IMR-90 (cell line): ENCODE measurements at regions not wholly inside any gene's neighbourhood (a gene's known extent, or its start where the extent isn't known, plus 50 kb on each side); places are given as distances from the start of the nearest gene placed in this dataset.

ENCODE experiments used
- ATAC-seq: fragments of 200-7000 bp; cut with Tn5 transposase; 2 replicates; pipeline ENCODE4 v1.9.1; 2020; ENCODE audit warnings: low read depth, mild to moderate bottlenecking, moderate library complexity
- BruUV-seq: library from RNA; stranded (reverse); fragments of 400-500 nt; replicated peaks from 2 replicates; lab custom pipeline; 2021; lab: Mats Ljungman, UMichigan
- CTCF ChIA-PET: fragments of 300-600 bp; formaldehyde crosslinking; extraction: SDS; loops from one replicate; lab custom pipeline; 2021; ENCODE audit warnings: antibody characterized with exemption; lab: Yijun Ruan, JAX
- POLR2A ChIA-PET: fragments of 300-600 bp; sonication (Branson Sonifier 250); formaldehyde crosslinking; loops from one replicate; lab custom pipeline; 2022; ENCODE audit warnings: antibody characterized with exemption; ENCODE audit not compliant: unreplicated experiment; lab: Charles Lee
- DNase-seq: peaks from one replicate; pipeline ENCODE4 v3.0.0; 2013
- H2AFZ ChIP-seq: replicated peaks from 2 replicates; pipeline ENCODE3; 2013; ENCODE audit warnings: low read length, mild to moderate bottlenecking; ENCODE audit not compliant: poor library complexity
- H2AK5ac ChIP-seq: 2 replicates; pipeline ENCODE4 v1.6.1; 2013; ENCODE audit warnings: low read depth, low read length, inconsistent platforms
- H2AK9ac ChIP-seq: replicated peaks from 2 replicates; pipeline ENCODE3; 2013; ENCODE audit warnings: mild to moderate bottlenecking, low read depth, low read length, moderate library complexity; ENCODE audit not compliant: poor library complexity
- H2BK120ac ChIP-seq: 2 replicates; pipeline ENCODE4 v1.6.1; 2013; ENCODE audit warnings: low read depth, low read length, inconsistent platforms
- H2BK15ac ChIP-seq: 3 replicates; pipeline ENCODE4 v1.6.1; 2013; ENCODE audit warnings: low read depth, low read length, inconsistent platforms
- H2BK20ac ChIP-seq: 2 replicates; pipeline ENCODE4 v1.6.1; 2013; ENCODE audit warnings: low read depth, mild to moderate bottlenecking, inconsistent platforms, low read length, moderate library complexity
- H2BK5ac ChIP-seq: 2 replicates; pipeline ENCODE4 v1.6.1; 2013; ENCODE audit warnings: mild to moderate bottlenecking, low read depth, low read length, inconsistent platforms; ENCODE audit not compliant: poor library complexity, severe bottlenecking
- H3K14ac ChIP-seq: replicated peaks from 2 replicates; pipeline ENCODE4 v1.6.1; 2013; ENCODE audit warnings: low read depth, low read length, inconsistent platforms
- H3K18ac ChIP-seq: 2 replicates; pipeline ENCODE4 v1.6.1; 2013; ENCODE audit warnings: low read depth, low read length, control low read depth
- H3K23ac ChIP-seq: 2 replicates; pipeline ENCODE4 v1.6.1; 2013; ENCODE audit warnings: low read depth, low read length, inconsistent platforms
- H3K27ac ChIP-seq: 2 replicates; pipeline ENCODE4 v1.5.1; 2013; ENCODE audit warnings: mild to moderate bottlenecking, control low read depth, low read length; ENCODE audit not compliant: insufficient read depth
- H3K27me3 ChIP-seq: 2 replicates; pipeline ENCODE4 v1.6.1; 2013; ENCODE audit warnings: low read length; ENCODE audit not compliant: control insufficient read depth, insufficient read depth
- H3K36me3 ChIP-seq: 2 replicates; pipeline ENCODE4 v1.6.1; 2013; ENCODE audit warnings: low read length, mixed read lengths; ENCODE audit not compliant: control insufficient read depth, insufficient read depth
- H3K4ac ChIP-seq: 2 replicates; pipeline ENCODE4 v1.6.1; 2013; ENCODE audit warnings: low read depth, low read length, inconsistent platforms
- H3K4me1 ChIP-seq: 2 replicates; pipeline ENCODE4 v1.6.1; 2013; ENCODE audit warnings: low read length, mixed read lengths; ENCODE audit not compliant: control insufficient read depth, insufficient read depth
- H3K4me2 ChIP-seq: 2 replicates; pipeline ENCODE4 v1.6.1; 2013; ENCODE audit warnings: low read depth, mild to moderate bottlenecking, control low read depth, low read length, moderate library complexity
- H3K4me3 ChIP-seq: 2 replicates; pipeline ENCODE4 v1.5.1; 2013; ENCODE audit warnings: low read depth, mild to moderate bottlenecking, control low read depth, low read length, moderate library complexity; ENCODE audit not compliant: insufficient read depth
- H3K56ac ChIP-seq: 2 replicates; pipeline ENCODE4 v1.6.1; 2013; ENCODE audit warnings: low read length, inconsistent platforms; ENCODE audit not compliant: insufficient read depth; ENCODE audit errors: extremely low read depth
- H3K79me1 ChIP-seq, 2 experiments: 2 replicates each; pipeline ENCODE4 v1.6.1; 2013; ENCODE audit warnings: low read length in 2 of 2, inconsistent platforms in 1 of 2, low read depth in 1 of 2
- H3K9ac ChIP-seq: 2 replicates; pipeline ENCODE4 v1.6.1; 2013; ENCODE audit warnings: low read depth, low read length, control low read depth
- H3K9me1 ChIP-seq: 2 replicates; pipeline ENCODE4 v1.6.1; 2013; ENCODE audit warnings: low read length, inconsistent platforms; ENCODE audit not compliant: insufficient read depth
- H3K9me3 ChIP-seq: 2 replicates; pipeline ENCODE4 v1.6.1; 2013; ENCODE audit warnings: low read length; ENCODE audit not compliant: control insufficient read depth, insufficient read depth
- H4K20me1 ChIP-seq: 2 replicates; pipeline ENCODE4 v1.6.1; 2013; ENCODE audit warnings: low read length, inconsistent platforms; ENCODE audit not compliant: insufficient read depth
- H4K5ac ChIP-seq: 2 replicates; pipeline ENCODE4 v1.6.1; 2013; ENCODE audit warnings: mild to moderate bottlenecking, low read depth, low read length, control low read depth
- H4K8ac ChIP-seq, 2 experiments: 2 replicates each; pipeline ENCODE4 v1.6.1; 2013; ENCODE audit warnings: low read depth in 2 of 2, low read length in 2 of 2, control low read depth in 1 of 2, inconsistent platforms in 1 of 2
- H4K91ac ChIP-seq: 2 replicates; pipeline ENCODE4 v1.6.1; 2013; ENCODE audit warnings: low read depth, low read length, inconsistent platforms; ENCODE audit not compliant: insufficient read depth
- BHLHE40 ChIP-seq: fragments of 150-350 bp; IDR thresholded peaks from 2 replicates; pipeline ENCODE4 v1.6.1; 2016; ENCODE audit warnings: mild to moderate bottlenecking, low read depth, low read length
- CEBPB ChIP-seq: IDR thresholded peaks from 2 replicates; pipeline ENCODE4 v1.6.1; 2012; ENCODE audit warnings: low read depth, low read length, improper control_type of control experiment
- CHD1 ChIP-seq: IDR thresholded peaks from 2 replicates; pipeline ENCODE4 v1.6.1; 2012; ENCODE audit warnings: low read depth, low read length, improper control_type of control experiment
- ELK1 ChIP-seq: fragments of 150-350 bp; IDR thresholded peaks from 2 replicates; pipeline ENCODE4 v1.6.1; 2016; ENCODE audit warnings: low read depth, mild to moderate bottlenecking, low read length, moderate library complexity, borderline replicate concordance
- FOS ChIP-seq: fragments of 150-350 bp; IDR thresholded peaks from 2 replicates; pipeline ENCODE4 v1.6.1; 2016; ENCODE audit warnings: low read depth, low read length
- MAFK ChIP-seq: IDR thresholded peaks from 2 replicates; pipeline ENCODE4 v1.6.1; 2012; ENCODE audit warnings: low read depth, low read length, improper control_type of control experiment
- MAZ ChIP-seq: IDR thresholded peaks from 2 replicates; pipeline ENCODE4 v1.6.1; 2012; ENCODE audit warnings: low read depth, mild to moderate bottlenecking, low read length, improper control_type of control experiment, moderate library complexity, borderline replicate concordance
- MXI1 ChIP-seq: IDR thresholded peaks from 2 replicates; pipeline ENCODE4 v1.6.1; 2012; ENCODE audit warnings: low read depth, mild to moderate bottlenecking, low read length, moderate library complexity, borderline replicate concordance
- NFE2L2 ChIP-seq: fragments of 150-350 bp; IDR thresholded peaks from 2 replicates; pipeline ENCODE4 v1.6.1; 2016; ENCODE audit warnings: low read depth, mild to moderate bottlenecking, low read length
- POLR2A ChIP-seq: IDR thresholded peaks from 2 replicates; pipeline ENCODE4 v1.6.1; 2012; ENCODE audit warnings: mild to moderate bottlenecking, low read depth, low read length
- RAD21 ChIP-seq: IDR thresholded peaks from 2 replicates; pipeline ENCODE4 v1.6.1; 2012; ENCODE audit warnings: low read length, improper control_type of control experiment
- RCOR1 ChIP-seq: IDR thresholded peaks from 2 replicates; pipeline ENCODE4 v1.6.1; 2012; ENCODE audit warnings: mild to moderate bottlenecking, low read length, improper control_type of control experiment; ENCODE audit not compliant: insufficient replicate concordance
- RFX5 ChIP-seq: IDR thresholded peaks from 2 replicates; pipeline ENCODE4 v1.8.0; 2012; ENCODE audit warnings: low read depth, mild to moderate bottlenecking, low read length, moderate library complexity
- SMC3 ChIP-seq: fragments of 150-350 bp; IDR thresholded peaks from 2 replicates; pipeline ENCODE4 v1.6.1; 2016; ENCODE audit warnings: low read depth, mild to moderate bottlenecking, antibody characterized with exemption, low read length, moderate library complexity
- WGBS, 2 experiments: methylation state at CpG; one replicate each; pipeline versions ENCODE4 v1.1.5 to v1.1.7; 2013; ENCODE audit warnings: missing lambda C conversion rate in 2 of 2; ENCODE audit not compliant: insufficient read length in 1 of 2; ENCODE audit errors: extremely low coverage in 2 of 2; 5-methylcytosine and 5-hydroxymethylcytosine counted together
- dilution Hi-C: fragments of 300-500 bp; cut with HindIII; formaldehyde crosslinking; loops from one replicate; pipeline ENCODE4 v1.14.3; 2018; ENCODE audit warnings: low sequenced_read_pairs; ENCODE audit not compliant: unreplicated experiment
- in situ Hi-C: fragments of 300-500 bp; cut with MboI; formaldehyde crosslinking; loops from 3 replicates; pipeline ENCODE4 v1.14.3; 2019; ENCODE audit warnings: low sequenced_read_pairs, inconsistent platforms, mixed read lengths
- intact Hi-C: fragments of 100-400 bp; cut with micrococcal nuclease; formaldehyde crosslinking; loops from 2 replicates; pipeline ENCODE4 v1.10.0; 2022
- TF ChIP-seq, protein P1 (sequence below): fragments of 150-350 bp; IDR thresholded peaks from 2 replicates; pipeline ENCODE4 v1.6.1; 2017; ENCODE audit warnings: mild to moderate bottlenecking, antibody characterized with exemption, low read length, low read depth
- TF ChIP-seq, protein P2 (sequence below): conservative IDR thresholded peaks from 2 replicates; pipeline ENCODE4 v1.5.1; 2012; ENCODE audit warnings: mild to moderate bottlenecking, low read depth, low read length, improper control_type of control experiment

GRCh38 chr1:90486996-90487395 lies 230.1 kb downstream of the BARHL2 start:
- H2AK5ac ChIP-seq: no peak overlapping the region
- WGBS, 2 experiments: no CpG with 5 or more reads among the region's 3 CpGs
- H3K23ac ChIP-seq: no peak overlapping the region
- ATAC-seq: no peak
- no peak overlapping the region for H3K9ac ChIP-seq
- ChIA-PET CTCF (no interaction called here), POLR2A (no interaction called here)
- no peak overlapping the region for H4K91ac ChIP-seq
- H2AFZ ChIP-seq: no peak overlapping the region
- H3K27me3 ChIP-seq: no peaks in the 10 kb centered on the region
- H4K8ac ChIP-seq: no peak overlapping the region
- H4K5ac ChIP-seq: no peak overlapping the region
- no peak overlapping the region for H2AK9ac ChIP-seq
- BruUV-seq: no TSS peak
- no peak for TF ChIP-seq RCOR1
- no peak for TF ChIP-seq SMC3
- TF ChIP-seq RFX5: no peak
- TF ChIP-seq BHLHE40: no peak
- TF ChIP-seq NFE2L2: no peak
- TF ChIP-seq MXI1: no peak
- TF ChIP-seq ELK1: no peak
- TF ChIP-seq MAZ: no peak
- TF ChIP-seq CEBPB: no peak
- no peak for TF ChIP-seq RAD21
- TF ChIP-seq CHD1: no peak
- TF ChIP-seq MAFK: no peak
- TF ChIP-seq POLR2A: no peak
- TF ChIP-seq, protein P1, sequence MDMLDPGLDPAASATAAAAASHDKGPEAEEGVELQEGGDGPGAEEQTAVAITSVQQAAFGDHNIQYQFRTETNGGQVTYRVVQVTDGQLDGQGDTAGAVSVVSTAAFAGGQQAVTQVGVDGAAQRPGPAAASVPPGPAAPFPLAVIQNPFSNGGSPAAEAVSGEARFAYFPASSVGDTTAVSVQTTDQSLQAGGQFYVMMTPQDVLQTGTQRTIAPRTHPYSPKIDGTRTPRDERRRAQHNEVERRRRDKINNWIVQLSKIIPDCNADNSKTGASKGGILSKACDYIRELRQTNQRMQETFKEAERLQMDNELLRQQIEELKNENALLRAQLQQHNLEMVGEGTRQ: no peak
- TF ChIP-seq, protein P2, sequence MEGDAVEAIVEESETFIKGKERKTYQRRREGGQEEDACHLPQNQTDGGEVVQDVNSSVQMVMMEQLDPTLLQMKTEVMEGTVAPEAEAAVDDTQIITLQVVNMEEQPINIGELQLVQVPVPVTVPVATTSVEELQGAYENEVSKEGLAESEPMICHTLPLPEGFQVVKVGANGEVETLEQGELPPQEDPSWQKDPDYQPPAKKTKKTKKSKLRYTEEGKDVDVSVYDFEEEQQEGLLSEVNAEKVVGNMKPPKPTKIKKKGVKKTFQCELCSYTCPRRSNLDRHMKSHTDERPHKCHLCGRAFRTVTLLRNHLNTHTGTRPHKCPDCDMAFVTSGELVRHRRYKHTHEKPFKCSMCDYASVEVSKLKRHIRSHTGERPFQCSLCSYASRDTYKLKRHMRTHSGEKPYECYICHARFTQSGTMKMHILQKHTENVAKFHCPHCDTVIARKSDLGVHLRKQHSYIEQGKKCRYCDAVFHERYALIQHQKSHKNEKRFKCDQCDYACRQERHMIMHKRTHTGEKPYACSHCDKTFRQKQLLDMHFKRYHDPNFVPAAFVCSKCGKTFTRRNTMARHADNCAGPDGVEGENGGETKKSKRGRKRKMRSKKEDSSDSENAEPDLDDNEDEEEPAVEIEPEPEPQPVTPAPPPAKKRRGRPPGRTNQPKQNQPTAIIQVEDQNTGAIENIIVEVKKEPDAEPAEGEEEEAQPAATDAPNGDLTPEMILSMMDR: no peak
- TF ChIP-seq FOS: no peak
- H2BK15ac ChIP-seq: no peak overlapping the region
- dilution Hi-C loops (no loop called here), in situ Hi-C loops (no loop called here), intact Hi-C loops (no loop called here)
- no peak overlapping the region for H2BK5ac ChIP-seq
- H3K4me1 ChIP-seq: no peaks in the 10 kb centered on the region
- H2BK120ac ChIP-seq: no peak overlapping the region
- no peak overlapping the region for H3K4me2 ChIP-seq
- H3K4me3 ChIP-seq: no peak overlapping the region
- no peak overlapping the region for H3K14ac ChIP-seq
- H3K4ac ChIP-seq: no peak overlapping the region
- no peak for DNase-seq
- H3K36me3 ChIP-seq: no peaks in the 10 kb centered on the region
- H3K79me1 ChIP-seq: no peaks in the 10 kb centered on the region
- no peak overlapping the region for H2BK20ac ChIP-seq
- H3K27ac ChIP-seq: no peak overlapping the region
- no peaks in the 10 kb centered on the region for H3K9me3 ChIP-seq
- no peak overlapping the region for H3K18ac ChIP-seq
- no peaks in the 10 kb centered on the region for H3K9me1 ChIP-seq
- H4K20me1 ChIP-seq: no peaks in the 10 kb centered on the region
- H3K56ac ChIP-seq: no peak overlapping the region
